HepG2 (cell line): ENCODE measurements at regions not wholly inside any gene's neighbourhood (a gene's known extent, or its start where the extent isn't known, plus 50 kb on each side); places are given as distances from the start of the nearest gene placed in this dataset.

Experiments used
- E2F5 ChIP-seq: sonication (generic); formaldehyde crosslinking; conservative IDR thresholded peaks from 2 replicates; pipeline ENCODE4 v1.4.0; 2020; ENCODE audit warnings: missing genetic modification reagents
- FIP1L1 ChIP-seq: fragments of 200-400 bp; formaldehyde crosslinking; IDR thresholded peaks from 2 replicates; pipeline ENCODE4 v1.6.1; 2018; ENCODE audit warnings: low read depth, mild to moderate bottlenecking, low read length, moderate library complexity, borderline replicate concordance; ENCODE audit not compliant: insufficient read depth
- GZF1 ChIP-seq: sonication (generic); formaldehyde crosslinking; IDR thresholded peaks from 2 replicates; pipeline ENCODE4 v1.5.1; 2020; ENCODE audit warnings: mild to moderate bottlenecking, missing genetic modification reagents
- HNRNPL ChIP-seq: fragments of 200-400 bp; formaldehyde crosslinking; IDR thresholded peaks from 2 replicates; pipeline ENCODE4 v1.6.1; 2017; ENCODE audit warnings: mild to moderate bottlenecking, low read depth, low read length
- HNRNPUL1 ChIP-seq: fragments of 200-400 bp; formaldehyde crosslinking; IDR thresholded peaks from 2 replicates; pipeline ENCODE4 v1.6.1; 2017; ENCODE audit warnings: low read depth, mild to moderate bottlenecking, low read length, moderate library complexity
- IKZF1 ChIP-seq: fragments of 450-650 bp; IDR thresholded peaks from 2 replicates; pipeline ENCODE4 v1.7.1; 2016
- IRF2 ChIP-seq: IDR thresholded peaks from 2 replicates; pipeline ENCODE4 v1.6.1; 2018; ENCODE audit warnings: missing genetic modification reagents, missing compliant biosample characterization
- KAT2B ChIP-seq: fragments of 150-350 bp; IDR thresholded peaks from 2 replicates; pipeline ENCODE4 v1.6.1; 2014; ENCODE audit warnings: low read depth, low read length, borderline replicate concordance
- NCOR1 ChIP-seq: fragments of 200-600 bp; sonication (generic); IDR thresholded peaks from 2 replicates; pipeline ENCODE4 v1.7.0; 2017; ENCODE audit warnings: antibody characterized with exemption, low read length, borderline replicate concordance
- NONO ChIP-seq, 2 experiments: fragments of 450-650 bp in 1 of 2; sonication (generic) in 1 of 2; formaldehyde crosslinking in 1 of 2; IDR thresholded peaks in 1 of 2; conservative IDR thresholded peaks in 1 of 2; 2 replicates each; pipeline versions ENCODE4 v1.6.1 to v1.8.0; 2017 to 2022; ENCODE audit warnings: mild to moderate bottlenecking in 1 of 2, missing genetic modification reagents in 1 of 2, moderate library complexity in 1 of 2
- SIN3A ChIP-seq: IDR thresholded peaks from 2 replicates; pipeline ENCODE4 v1.6.1; 2011; ENCODE audit warnings: low read depth, mild to moderate bottlenecking, control low read depth, low read length, borderline replicate concordance
- SPEN ChIP-seq: sonication (generic); formaldehyde crosslinking; IDR thresholded peaks from 2 replicates; pipeline ENCODE4 v1.5.1; 2020; ENCODE audit warnings: low read depth, mild to moderate bottlenecking, missing genetic modification reagents
- ZBTB25 ChIP-seq: IDR thresholded peaks from 2 replicates; pipeline ENCODE4 v1.6.1; 2018; ENCODE audit warnings: missing genetic modification reagents
- ZBTB8A ChIP-seq: sonication (generic); formaldehyde crosslinking; IDR thresholded peaks from 2 replicates; pipeline ENCODE4 v1.4.0; 2020; ENCODE audit warnings: mild to moderate bottlenecking, low read depth, missing genetic modification reagents, borderline replicate concordance
- ZFY ChIP-seq: sonication (generic); formaldehyde crosslinking; IDR thresholded peaks from 2 replicates; pipeline ENCODE4 v1.4.0; 2020; ENCODE audit warnings: missing genetic modification reagents
- ZIK1 ChIP-seq: sonication (generic); formaldehyde crosslinking; IDR thresholded peaks from 2 replicates; pipeline ENCODE4 v1.5.0; 2020; ENCODE audit warnings: mild to moderate bottlenecking, low read depth, missing genetic modification reagents, borderline replicate concordance
- ZNF10 ChIP-seq: sonication (generic); formaldehyde crosslinking; IDR thresholded peaks from 2 replicates; pipeline ENCODE4 v1.4.0; 2020; ENCODE audit warnings: mild to moderate bottlenecking, low read depth, missing genetic modification reagents, borderline replicate concordance
- ZNF124 ChIP-seq: sonication (generic); formaldehyde crosslinking; IDR thresholded peaks from 2 replicates; pipeline ENCODE4 v1.4.0; 2020; ENCODE audit warnings: missing genetic modification reagents
- ZNF432 ChIP-seq: sonication (generic); formaldehyde crosslinking; IDR thresholded peaks from 2 replicates; pipeline ENCODE4 v1.5.0; 2020; ENCODE audit warnings: missing genetic modification reagents, mild to moderate bottlenecking, borderline replicate concordance
- ZNF460 ChIP-seq: sonication (generic); formaldehyde crosslinking; IDR thresholded peaks from 2 replicates; pipeline ENCODE4 v1.5.1; 2020; ENCODE audit warnings: missing genetic modification reagents, mild to moderate bottlenecking, borderline replicate concordance
- ZNF484 ChIP-seq: sonication (generic); formaldehyde crosslinking; IDR thresholded peaks from 2 replicates; pipeline ENCODE4 v1.5.1; 2020; ENCODE audit warnings: mild to moderate bottlenecking, low read depth, missing genetic modification reagents, borderline replicate concordance
- ZNF562 ChIP-seq: sonication (generic); formaldehyde crosslinking; IDR thresholded peaks from 2 replicates; pipeline ENCODE4 v1.8.0; 2022; ENCODE audit warnings: missing genetic modification reagents, borderline replicate concordance
- ZNF569 ChIP-seq: sonication (generic); formaldehyde crosslinking; IDR thresholded peaks from 2 replicates; pipeline ENCODE4 v1.5.0; 2020; ENCODE audit warnings: mild to moderate bottlenecking, missing genetic modification reagents, moderate library complexity, borderline replicate concordance
- ZNF883 ChIP-seq: sonication (generic); formaldehyde crosslinking; IDR thresholded peaks from 2 replicates; pipeline ENCODE4 v1.5.1; 2020; ENCODE audit warnings: mild to moderate bottlenecking, missing genetic modification reagents; ENCODE audit errors: not compliant biosample characterization
- TF ChIP-seq, protein P1 (sequence below): sonication (generic); formaldehyde crosslinking; IDR thresholded peaks from 2 replicates; pipeline ENCODE4 v1.8.0; 2022; ENCODE audit warnings: mild to moderate bottlenecking, missing genetic modification reagents, moderate library complexity
- TF ChIP-seq, protein P2 (sequence below), 2 experiments: fragments of 450-650 bp in 1 of 2; sonication (generic) in 1 of 2; formaldehyde crosslinking; IDR thresholded peaks; 2 replicates each; pipeline versions ENCODE4 v1.5.0 to v1.8.0; 2020 to 2022; ENCODE audit warnings: mild to moderate bottlenecking in 1 of 2, missing genetic modification reagents in 1 of 2

- TF ChIP-seq SIN3A, result no peak
- TF ChIP-seq ZIK1 (CRISPR knock-in tag), result 0 out of 2 replicates have a peak, but pooled peaks have one; percentile 76
- TF ChIP-seq ZFY (CRISPR knock-in tag), result peak; percentile 54; the same call in 1 of the 2 replicates
- peak; percentile 68; the same call in 1 of the 2 replicates for TF ChIP-seq ZNF562 (CRISPR knock-in tag)
- TF ChIP-seq IRF2 (CRISPR knock-in tag), result peak; percentile 95
- TF ChIP-seq ZNF10, result no peak
- no peak for TF ChIP-seq ZBTB8A (CRISPR knock-in tag)
- peak; percentile 77; the same call in 1 of the 2 replicates for TF ChIP-seq E2F5 (CRISPR knock-in tag)
- no peak for TF ChIP-seq HNRNPUL1
- no peak for TF ChIP-seq IKZF1
- TF ChIP-seq KAT2B, result no peak
- TF ChIP-seq ZNF569 (CRISPR knock-in tag), result no peak
- TF ChIP-seq ZNF460, result no peak
- TF ChIP-seq GZF1 (CRISPR knock-in tag), result 0 out of 2 replicates have a peak, but pooled peaks have one; percentile 64
- peak; percentile 97 for TF ChIP-seq ZNF124
- peak; percentile 75 for TF ChIP-seq ZNF883
- TF ChIP-seq HNRNPL, result no peak
- TF ChIP-seq ZNF432 (CRISPR knock-in tag), result no peak
- peak; percentile 67; the same call in 1 of the 2 replicates for TF ChIP-seq SPEN
- TF ChIP-seq FIP1L1, result no peak
- TF ChIP-seq, protein P1, sequence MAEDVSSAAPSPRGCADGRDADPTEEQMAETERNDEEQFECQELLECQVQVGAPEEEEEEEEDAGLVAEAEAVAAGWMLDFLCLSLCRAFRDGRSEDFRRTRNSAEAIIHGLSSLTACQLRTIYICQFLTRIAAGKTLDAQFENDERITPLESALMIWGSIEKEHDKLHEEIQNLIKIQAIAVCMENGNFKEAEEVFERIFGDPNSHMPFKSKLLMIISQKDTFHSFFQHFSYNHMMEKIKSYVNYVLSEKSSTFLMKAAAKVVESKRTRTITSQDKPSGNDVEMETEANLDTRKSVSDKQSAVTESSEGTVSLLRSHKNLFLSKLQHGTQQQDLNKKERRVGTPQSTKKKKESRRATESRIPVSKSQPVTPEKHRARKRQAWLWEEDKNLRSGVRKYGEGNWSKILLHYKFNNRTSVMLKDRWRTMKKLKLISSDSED (CRISPR knock-in tag), result no peak
- TF ChIP-seq NONO (IDR thresholded peaks at IDR 0.05), result no peak
- TF ChIP-seq NONO (CRISPR knock-in tag; conservative IDR thresholded peaks at IDR 0.05), result 0 out of 2 replicates have a peak, but pooled peaks have one; percentile 59
- TF ChIP-seq, protein P2, sequence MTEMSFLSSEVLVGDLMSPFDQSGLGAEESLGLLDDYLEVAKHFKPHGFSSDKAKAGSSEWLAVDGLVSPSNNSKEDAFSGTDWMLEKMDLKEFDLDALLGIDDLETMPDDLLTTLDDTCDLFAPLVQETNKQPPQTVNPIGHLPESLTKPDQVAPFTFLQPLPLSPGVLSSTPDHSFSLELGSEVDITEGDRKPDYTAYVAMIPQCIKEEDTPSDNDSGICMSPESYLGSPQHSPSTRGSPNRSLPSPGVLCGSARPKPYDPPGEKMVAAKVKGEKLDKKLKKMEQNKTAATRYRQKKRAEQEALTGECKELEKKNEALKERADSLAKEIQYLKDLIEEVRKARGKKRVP (CRISPR knock-in tag; IDR thresholded peaks at IDR 0.05), result peak in 1 of 2 experiments; percentile 64; a peak in 2 of 4 replicates
- peak; percentile 98 for TF ChIP-seq ZBTB25 (CRISPR knock-in tag)
- TF ChIP-seq NCOR1, result no peak
- TF ChIP-seq ZNF484 (CRISPR knock-in tag), result peak; percentile 40; the same call in 1 of the 2 replicates
Measured at GRCh38 chr3:67113802-67114407, 115.8 kb downstream of the KBTBD8 start (continued).
